ENCODE measurements at regions not wholly inside any gene's neighbourhood (a gene's known extent, or its start where the extent isn't known, plus 50 kb on each side); places are given as distances from the start of the nearest gene placed in this dataset.
A peak's percentile ranks its signal among the peaks of the same experiment; 100 is the strongest.

DNA sequence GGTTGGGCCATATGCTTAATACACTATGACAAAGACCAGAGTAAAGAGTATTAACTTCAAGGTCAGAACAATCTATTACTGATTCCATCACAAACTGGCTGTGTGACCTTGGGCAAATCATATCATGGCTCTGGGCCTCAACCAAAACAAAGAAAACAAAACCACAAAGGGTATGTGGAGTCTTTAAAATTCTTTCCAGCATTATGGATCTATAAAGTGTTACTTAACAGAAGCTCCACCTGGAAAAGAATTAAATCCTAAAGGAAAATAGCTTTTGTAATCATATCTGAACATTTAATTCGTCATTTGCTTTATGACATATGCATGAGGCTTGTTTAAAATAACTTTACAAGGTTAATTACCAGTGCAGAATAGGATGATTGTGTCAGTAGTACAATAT lies 265.5 kb downstream of the SATB1 start:
- TF ChIP-seq, protein P1, sequence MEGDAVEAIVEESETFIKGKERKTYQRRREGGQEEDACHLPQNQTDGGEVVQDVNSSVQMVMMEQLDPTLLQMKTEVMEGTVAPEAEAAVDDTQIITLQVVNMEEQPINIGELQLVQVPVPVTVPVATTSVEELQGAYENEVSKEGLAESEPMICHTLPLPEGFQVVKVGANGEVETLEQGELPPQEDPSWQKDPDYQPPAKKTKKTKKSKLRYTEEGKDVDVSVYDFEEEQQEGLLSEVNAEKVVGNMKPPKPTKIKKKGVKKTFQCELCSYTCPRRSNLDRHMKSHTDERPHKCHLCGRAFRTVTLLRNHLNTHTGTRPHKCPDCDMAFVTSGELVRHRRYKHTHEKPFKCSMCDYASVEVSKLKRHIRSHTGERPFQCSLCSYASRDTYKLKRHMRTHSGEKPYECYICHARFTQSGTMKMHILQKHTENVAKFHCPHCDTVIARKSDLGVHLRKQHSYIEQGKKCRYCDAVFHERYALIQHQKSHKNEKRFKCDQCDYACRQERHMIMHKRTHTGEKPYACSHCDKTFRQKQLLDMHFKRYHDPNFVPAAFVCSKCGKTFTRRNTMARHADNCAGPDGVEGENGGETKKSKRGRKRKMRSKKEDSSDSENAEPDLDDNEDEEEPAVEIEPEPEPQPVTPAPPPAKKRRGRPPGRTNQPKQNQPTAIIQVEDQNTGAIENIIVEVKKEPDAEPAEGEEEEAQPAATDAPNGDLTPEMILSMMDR (IDR thresholded peaks at IDR 0.05) = no peak
- Histone ChIP-seq H3K4me1 (no peaks in the 10 kb centered on the region), H3K27ac (no peak overlapping the region), H3K9me3 (no peaks in the 10 kb centered on the region), H3K27me3 (no peaks in the 10 kb centered on the region), H3K4me3 (no peak overlapping the region), H3K36me3 (no peaks in the 10 kb centered on the region)
- no peak for DNase-seq
- intact Hi-C loops (cut with DNase I) = no loop called here
- ATAC-seq = no peak

DNA sequence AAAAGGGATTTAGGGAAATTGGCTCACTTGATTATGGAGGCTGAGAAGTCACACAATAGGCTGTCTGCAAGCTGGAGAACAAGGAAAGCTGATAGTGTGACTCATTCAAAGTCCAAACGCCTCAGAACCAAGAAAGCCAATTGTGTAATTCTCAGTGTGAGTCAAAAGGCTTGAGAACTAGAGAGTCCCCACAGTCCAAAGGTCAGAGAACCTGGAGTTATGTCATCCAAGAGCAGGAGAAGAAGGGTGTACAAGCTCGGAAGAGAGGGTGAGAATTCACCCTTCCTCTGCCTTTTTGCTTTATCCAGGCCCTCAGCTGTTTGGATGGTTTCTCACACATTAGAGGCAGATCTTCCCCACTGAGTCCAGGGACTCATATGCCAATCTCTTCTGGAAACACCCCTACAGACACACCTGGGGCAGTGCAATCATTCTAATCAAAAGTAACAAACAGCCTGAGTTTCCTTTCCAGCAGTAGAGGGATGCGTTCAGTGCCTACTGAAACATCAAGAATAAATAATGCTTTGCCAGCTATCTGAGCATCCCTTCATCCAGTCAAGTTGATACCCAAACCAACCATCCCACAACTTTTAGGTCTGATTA lies 271.5 kb downstream of the SATB1 start:
- TF ChIP-seq, protein P1 (IDR thresholded peaks at IDR 0.05) = no peak
- H3K27ac ChIP-seq = no peak overlapping the region
- no peaks in the 10 kb centered on the region for H3K4me1 ChIP-seq
- no peaks in the 10 kb centered on the region for H3K36me3 ChIP-seq
- ATAC-seq (peak; percentile 47), DNase-seq (no peak)
- no peaks in the 10 kb centered on the region for H3K27me3 ChIP-seq
- H3K4me3 ChIP-seq = no peak overlapping the region
- no peaks in the 10 kb centered on the region for H3K9me3 ChIP-seq
- intact Hi-C loops (cut with DNase I) = no loop called here

DNA sequence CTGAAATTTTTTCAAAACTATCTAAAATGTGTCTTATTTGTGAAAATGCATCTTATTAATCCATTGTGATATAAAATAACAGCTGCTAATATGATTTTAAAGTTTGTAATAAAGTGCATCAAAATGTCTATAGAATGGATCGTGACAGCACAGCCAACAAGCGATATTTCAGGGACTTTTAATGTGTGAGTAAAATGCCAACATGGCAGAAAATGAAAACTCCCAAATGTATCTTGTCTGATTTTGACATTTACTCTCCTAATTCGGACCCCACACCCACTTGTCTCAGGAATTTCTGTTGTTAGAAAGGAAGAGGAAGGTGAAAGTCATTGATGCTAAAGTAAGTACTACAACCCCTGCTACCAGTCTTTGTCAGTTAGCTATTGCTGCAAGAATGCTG lies 273.9 kb downstream of the SATB1 start:
- no peaks in the 10 kb centered on the region for H3K9me3 ChIP-seq
- H3K4me3 ChIP-seq = no peak overlapping the region
- H3K36me3 ChIP-seq = no peaks in the 10 kb centered on the region
- TF ChIP-seq, protein P1 (IDR thresholded peaks at IDR 0.05) = no peak
- no peaks in the 10 kb centered on the region for H3K27me3 ChIP-seq
- intact Hi-C loops (cut with DNase I) = no loop called here
- H3K4me1 ChIP-seq = no peaks in the 10 kb centered on the region
- DNase-seq (no peak), ATAC-seq (no peak)
- H3K27ac ChIP-seq = no peak overlapping the region

DNA sequence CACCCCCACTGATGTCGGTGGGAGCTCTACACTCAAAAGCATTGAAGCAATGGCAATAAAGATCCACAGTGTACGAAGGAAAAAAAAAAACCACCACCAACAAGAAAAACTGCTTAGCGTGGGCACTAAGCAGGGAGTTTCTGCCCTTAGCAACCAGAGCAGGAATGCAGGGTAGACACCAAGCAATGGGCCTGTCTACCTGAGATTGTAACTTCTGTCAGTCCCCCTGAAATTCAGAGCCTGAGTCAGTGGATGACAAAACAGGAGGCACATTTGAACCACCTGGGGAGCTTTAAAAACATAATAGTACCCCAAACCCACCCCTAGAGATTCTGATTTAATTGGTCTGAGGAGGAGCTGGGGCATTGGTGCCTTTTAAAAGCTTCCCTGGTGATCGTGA lies 275.2 kb downstream of the SATB1 start:
- Histone ChIP-seq H3K4me1 (no peaks in the 10 kb centered on the region), H3K36me3 (no peaks in the 10 kb centered on the region), H3K4me3 (no peak overlapping the region), H3K9me3 (no peaks in the 10 kb centered on the region), H3K27ac (no peak overlapping the region), H3K27me3 (no peaks in the 10 kb centered on the region)
- DNase-seq (no peak), ATAC-seq (no peak)
- TF ChIP-seq, protein P1 (IDR thresholded peaks at IDR 0.05) = no peak
- intact Hi-C loops (cut with DNase I) = no loop called here

DNA sequence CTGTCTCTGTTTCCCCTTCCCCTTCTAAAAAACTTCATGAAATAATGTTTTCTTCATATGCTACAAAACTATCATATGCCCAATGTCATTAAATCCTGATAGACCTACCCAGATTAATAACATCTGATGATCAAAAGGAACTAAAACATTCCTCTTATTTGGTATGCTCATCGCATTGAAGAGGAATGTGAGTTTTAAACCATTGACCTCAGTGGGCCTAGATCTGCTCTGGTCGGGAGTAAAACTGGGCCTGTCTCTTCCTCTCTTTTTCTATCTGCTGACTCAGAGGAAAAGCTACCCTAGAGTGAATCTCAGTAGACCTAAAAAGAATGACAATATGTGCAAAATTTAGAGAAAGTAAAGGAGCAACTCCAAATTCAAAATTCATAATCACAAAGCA lies 275.8 kb downstream of the SATB1 start:
- no peaks in the 10 kb centered on the region for H3K27me3 ChIP-seq
- H3K4me1 ChIP-seq = no peaks in the 10 kb centered on the region
- no peak overlapping the region for H3K27ac ChIP-seq
- H3K4me3 ChIP-seq = no peak overlapping the region
- DNase-seq (no peak), ATAC-seq (no peak)
- no peaks in the 10 kb centered on the region for H3K9me3 ChIP-seq
- no peaks in the 10 kb centered on the region for H3K36me3 ChIP-seq
- TF ChIP-seq, protein P1 (IDR thresholded peaks at IDR 0.05) = no peak
- intact Hi-C loops (cut with DNase I) = no loop called here

DNA sequence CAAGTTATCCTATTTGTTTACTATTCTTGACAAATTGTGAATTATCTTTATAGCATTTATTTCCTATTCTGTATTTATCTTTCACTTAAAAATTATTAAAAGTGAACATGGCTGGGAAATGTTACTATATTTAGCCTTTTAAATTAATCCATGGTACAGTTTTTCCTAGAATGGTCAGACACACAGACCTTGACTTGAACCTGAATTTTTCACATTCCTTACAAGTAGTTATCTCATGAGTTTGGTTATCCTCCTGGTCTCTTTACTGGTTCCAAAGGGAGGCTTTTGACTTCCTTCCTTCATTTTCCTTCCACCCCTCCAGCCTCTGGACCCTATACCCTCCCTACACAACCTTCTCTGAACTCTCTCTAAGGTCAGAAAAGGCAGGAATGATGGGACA lies 280.6 kb downstream of the SATB1 start:
- H3K4me3 ChIP-seq = no peak overlapping the region
- DNase-seq (no peak), ATAC-seq (no peak)
- H3K27me3 ChIP-seq = no peaks in the 10 kb centered on the region
- TF ChIP-seq, protein P1 (IDR thresholded peaks at IDR 0.05) = no peak
- H3K27ac ChIP-seq = no peak overlapping the region
- H3K36me3 ChIP-seq = no peaks in the 10 kb centered on the region
- H3K4me1 ChIP-seq = no peaks in the 10 kb centered on the region
- no peaks in the 10 kb centered on the region for H3K9me3 ChIP-seq
- intact Hi-C loops (cut with DNase I) = no loop called here

All from upper lobe of right lung (tissue), 1 donor.